ENCODE measurements at regions not wholly inside any gene's neighbourhood (a gene's known extent, or its start where the extent isn't known, plus 50 kb on each side); places are given as distances from the start of the nearest gene placed in this dataset.

DNA sequence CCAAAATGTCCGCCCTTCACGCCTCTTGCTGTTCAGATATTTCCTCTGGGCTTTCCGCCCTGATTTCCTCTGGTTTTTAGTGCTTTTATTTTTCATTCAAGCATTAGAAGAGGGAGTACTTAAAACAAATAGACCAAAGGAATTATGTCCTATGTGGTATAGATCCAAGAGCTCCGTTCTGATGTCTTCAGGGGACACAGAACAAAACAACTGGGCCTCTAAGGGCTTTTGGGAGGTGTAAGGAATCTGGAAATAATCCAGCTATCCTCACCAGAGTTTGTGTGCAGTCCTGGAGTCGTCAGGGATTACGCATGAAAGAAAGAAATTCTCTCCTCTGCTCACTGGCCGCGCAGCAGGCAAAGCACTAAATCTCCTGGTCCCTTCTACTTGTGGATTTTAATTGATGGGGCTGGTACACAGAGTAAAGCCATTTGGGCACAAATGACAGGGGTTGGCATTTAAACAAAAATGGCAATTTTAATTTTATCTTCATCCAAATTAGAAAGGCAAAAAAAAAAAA is 999.2 kb downstream of the ADGRL3 start:
- TF ChIP-seq, protein P1, sequence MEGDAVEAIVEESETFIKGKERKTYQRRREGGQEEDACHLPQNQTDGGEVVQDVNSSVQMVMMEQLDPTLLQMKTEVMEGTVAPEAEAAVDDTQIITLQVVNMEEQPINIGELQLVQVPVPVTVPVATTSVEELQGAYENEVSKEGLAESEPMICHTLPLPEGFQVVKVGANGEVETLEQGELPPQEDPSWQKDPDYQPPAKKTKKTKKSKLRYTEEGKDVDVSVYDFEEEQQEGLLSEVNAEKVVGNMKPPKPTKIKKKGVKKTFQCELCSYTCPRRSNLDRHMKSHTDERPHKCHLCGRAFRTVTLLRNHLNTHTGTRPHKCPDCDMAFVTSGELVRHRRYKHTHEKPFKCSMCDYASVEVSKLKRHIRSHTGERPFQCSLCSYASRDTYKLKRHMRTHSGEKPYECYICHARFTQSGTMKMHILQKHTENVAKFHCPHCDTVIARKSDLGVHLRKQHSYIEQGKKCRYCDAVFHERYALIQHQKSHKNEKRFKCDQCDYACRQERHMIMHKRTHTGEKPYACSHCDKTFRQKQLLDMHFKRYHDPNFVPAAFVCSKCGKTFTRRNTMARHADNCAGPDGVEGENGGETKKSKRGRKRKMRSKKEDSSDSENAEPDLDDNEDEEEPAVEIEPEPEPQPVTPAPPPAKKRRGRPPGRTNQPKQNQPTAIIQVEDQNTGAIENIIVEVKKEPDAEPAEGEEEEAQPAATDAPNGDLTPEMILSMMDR (IDR thresholded peaks at IDR 0.05) = no peak
- TF ChIP-seq POLR2A (IDR thresholded peaks at IDR 0.05) = no peak
- no peak for TF ChIP-seq POLR2AphosphoS5 (IDR thresholded peaks at IDR 0.05)

Measured in prostate gland (tissue), 2 donors.